ENCODE measurements at regions not wholly inside any gene's neighbourhood (a gene's known extent, or its start where the extent isn't known, plus 50 kb on each side); places are given as distances from the start of the nearest gene placed in this dataset.

DNA sequence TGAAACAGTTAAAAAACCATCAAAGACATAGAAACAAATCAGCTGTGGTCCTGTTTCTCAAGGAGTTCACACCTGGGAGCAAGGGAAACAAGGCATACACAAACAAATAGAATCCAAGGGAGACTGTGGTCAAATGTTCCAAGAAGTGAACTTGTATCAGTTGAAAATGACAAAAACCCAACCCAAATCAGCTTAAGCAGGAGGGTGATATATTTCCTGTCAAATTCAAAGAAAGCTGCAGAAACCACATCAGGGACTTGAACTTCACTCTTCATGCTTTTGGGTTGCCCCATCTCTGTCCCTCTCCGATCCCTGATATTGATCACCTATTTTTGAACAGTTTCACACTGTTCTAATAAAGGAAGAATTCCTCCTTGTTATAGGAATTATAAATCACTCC lies 148.6 kb upstream of the FMR1 start:
- Histone ChIP-seq H3K9me3 (no peaks in the 10 kb centered on the region), H3K4me3 (no peak overlapping the region), H3K4me1 (no peaks in the 10 kb centered on the region), H3K27me3 (no peaks in the 10 kb centered on the region), H3K36me3 (replicated peaks in 1 of 2; ENCODE audit: insufficient read depth in 1 of 2, low read depth in 2 of 2) (no peaks in the 10 kb centered on the region), H3K27ac (no peak overlapping the region)
- no peak for ATAC-seq
- 57 to 58% methylated on average over 1 of the region's 1 CpG for WGBS, 2 donors
- intact Hi-C loops (cut with DNase I) = no loop called here
- DNase-seq = no peak
- TF ChIP-seq POLR2A (IDR thresholded peaks at IDR 0.05) = no peak
- TF ChIP-seq, protein P1, sequence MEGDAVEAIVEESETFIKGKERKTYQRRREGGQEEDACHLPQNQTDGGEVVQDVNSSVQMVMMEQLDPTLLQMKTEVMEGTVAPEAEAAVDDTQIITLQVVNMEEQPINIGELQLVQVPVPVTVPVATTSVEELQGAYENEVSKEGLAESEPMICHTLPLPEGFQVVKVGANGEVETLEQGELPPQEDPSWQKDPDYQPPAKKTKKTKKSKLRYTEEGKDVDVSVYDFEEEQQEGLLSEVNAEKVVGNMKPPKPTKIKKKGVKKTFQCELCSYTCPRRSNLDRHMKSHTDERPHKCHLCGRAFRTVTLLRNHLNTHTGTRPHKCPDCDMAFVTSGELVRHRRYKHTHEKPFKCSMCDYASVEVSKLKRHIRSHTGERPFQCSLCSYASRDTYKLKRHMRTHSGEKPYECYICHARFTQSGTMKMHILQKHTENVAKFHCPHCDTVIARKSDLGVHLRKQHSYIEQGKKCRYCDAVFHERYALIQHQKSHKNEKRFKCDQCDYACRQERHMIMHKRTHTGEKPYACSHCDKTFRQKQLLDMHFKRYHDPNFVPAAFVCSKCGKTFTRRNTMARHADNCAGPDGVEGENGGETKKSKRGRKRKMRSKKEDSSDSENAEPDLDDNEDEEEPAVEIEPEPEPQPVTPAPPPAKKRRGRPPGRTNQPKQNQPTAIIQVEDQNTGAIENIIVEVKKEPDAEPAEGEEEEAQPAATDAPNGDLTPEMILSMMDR (IDR thresholded peaks at IDR 0.05) = no peak

DNA sequence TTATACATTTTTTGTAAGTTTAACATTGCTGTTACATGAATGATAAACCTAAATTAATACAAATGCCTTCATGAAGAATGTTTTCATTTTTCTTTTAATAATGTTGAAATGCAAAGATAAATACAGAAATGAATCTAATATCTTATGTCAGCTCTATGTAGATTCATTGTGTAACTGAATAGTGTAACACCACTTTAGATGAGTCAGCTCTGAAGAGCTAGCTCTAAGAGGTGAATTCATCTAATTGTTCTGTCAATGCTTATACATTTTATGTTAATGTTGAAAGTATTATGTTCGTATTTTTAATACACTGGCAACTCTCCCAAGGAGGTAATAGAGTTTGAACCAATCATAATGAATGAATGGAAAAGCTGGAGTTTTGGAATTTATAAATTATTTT lies 146.9 kb upstream of the FMR1 start:
- ATAC-seq (no peak), DNase-seq (no peak)
- no peaks in the 10 kb centered on the region for H3K9me3 ChIP-seq
- 19 to 41% methylated on average over 1 of the region's 1 CpG for WGBS, 2 donors
- H3K4me1 ChIP-seq = no peaks in the 10 kb centered on the region
- no peaks in the 10 kb centered on the region for H3K36me3 ChIP-seq (replicated peaks in 1 of 2; ENCODE audit: insufficient read depth in 1 of 2, low read depth in 2 of 2)
- H3K4me3 ChIP-seq = no peak overlapping the region
- no peak for TF ChIP-seq POLR2A (IDR thresholded peaks at IDR 0.05)
- TF ChIP-seq, protein P1 (IDR thresholded peaks at IDR 0.05) = no peak
- no peak overlapping the region for H3K27ac ChIP-seq
- no peaks in the 10 kb centered on the region for H3K27me3 ChIP-seq
- intact Hi-C loops (cut with DNase I) = no loop called here

DNA sequence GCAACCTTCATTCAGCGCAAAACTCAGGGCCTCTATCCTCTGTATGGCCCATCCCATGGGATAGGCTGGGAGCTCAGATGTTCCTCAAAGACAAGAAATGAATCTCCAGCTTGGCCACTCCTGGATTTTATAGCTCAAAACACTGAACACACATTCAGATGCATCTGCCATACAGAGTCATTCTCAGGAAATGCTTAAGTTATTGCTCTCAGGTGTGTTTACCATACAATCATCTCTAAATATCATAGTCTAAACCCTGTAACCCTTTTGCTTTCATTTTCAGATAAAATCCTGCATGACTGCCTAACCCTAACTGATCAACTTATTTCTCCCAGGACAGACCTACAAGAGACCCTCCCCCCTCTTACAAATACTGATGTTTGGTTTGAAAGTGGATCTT lies 140.9 kb upstream of the FMR1 start:
- Histone ChIP-seq H3K9me3 (no peaks in the 10 kb centered on the region), H3K36me3 (replicated peaks in 1 of 2; ENCODE audit: insufficient read depth in 1 of 2, low read depth in 2 of 2) (no peaks in the 10 kb centered on the region), H3K27me3 (no peaks in the 10 kb centered on the region), H3K27ac (no peak overlapping the region), H3K4me1 (no peaks in the 10 kb centered on the region), H3K4me3 (no peak overlapping the region)
- TF ChIP-seq, protein P1 (IDR thresholded peaks at IDR 0.05) = no peak
- TF ChIP-seq POLR2A (IDR thresholded peaks at IDR 0.05) = no peak
- 100% methylated on average over 1 of the region's 1 CpG; no CpG with 5 or more reads in 1 of the 2 donors for WGBS, 2 donors
- no peak for DNase-seq
- intact Hi-C loops (cut with DNase I) = no loop called here
- ATAC-seq = no peak

DNA sequence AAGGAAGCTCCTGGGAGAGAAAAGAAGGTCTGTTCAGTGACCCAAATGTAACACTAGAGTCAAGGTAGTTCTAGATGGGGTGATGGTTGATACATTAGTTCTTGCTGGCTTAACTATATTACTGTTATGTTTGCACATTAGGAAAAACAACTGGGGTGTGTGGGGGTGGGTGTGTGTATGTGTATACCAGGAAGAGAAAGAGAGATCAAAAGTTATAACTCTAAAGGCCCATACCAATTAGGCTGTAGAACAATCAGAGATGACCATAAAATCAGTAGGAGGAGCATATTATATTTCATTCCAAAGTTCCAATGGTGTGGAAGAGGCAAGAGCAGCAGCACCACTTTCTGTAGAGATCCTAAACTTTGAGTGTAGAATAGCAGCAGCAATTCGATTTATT lies 134.7 kb upstream of the FMR1 start:
- Histone ChIP-seq H3K4me1 (no peaks in the 10 kb centered on the region), H3K27me3 (no peaks in the 10 kb centered on the region), H3K4me3 (no peak overlapping the region), H3K9me3 (no peaks in the 10 kb centered on the region), H3K36me3 (replicated peaks in 1 of 2; ENCODE audit: insufficient read depth in 1 of 2, low read depth in 2 of 2) (no peaks in the 10 kb centered on the region), H3K27ac (no peak overlapping the region)
- DNase-seq (no peak), ATAC-seq (no peak)
- intact Hi-C loops (cut with DNase I) = no loop called here
- TF ChIP-seq POLR2A (IDR thresholded peaks at IDR 0.05) = no peak
- TF ChIP-seq, protein P1 (IDR thresholded peaks at IDR 0.05) = no peak
- 37 to 75% methylated on average over 1 of the region's 1 CpG for WGBS, 2 donors

DNA sequence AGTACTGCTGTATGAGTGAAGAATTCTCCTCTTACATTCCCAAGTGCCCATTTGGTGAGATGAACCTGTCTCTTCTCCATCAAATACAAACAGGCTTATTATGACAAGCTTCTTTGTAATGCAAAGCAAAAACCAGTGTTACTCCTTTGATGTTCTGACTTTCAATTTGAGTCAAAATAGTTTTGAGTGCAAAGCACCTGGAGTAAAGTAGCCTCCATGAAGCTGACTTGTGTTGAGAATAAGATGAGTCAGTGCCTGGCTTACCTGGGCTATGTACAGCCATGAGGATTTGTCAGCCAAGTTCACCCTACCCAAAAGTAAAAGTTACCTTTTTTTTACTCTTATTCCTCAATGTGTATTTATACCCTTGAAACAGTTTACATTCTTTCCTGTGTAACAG lies 132.5 kb upstream of the FMR1 start:
- no peaks in the 10 kb centered on the region for H3K27me3 ChIP-seq
- DNase-seq = no peak
- no peak overlapping the region for H3K4me3 ChIP-seq
- H3K4me1 ChIP-seq = no peaks in the 10 kb centered on the region
- no peaks in the 10 kb centered on the region for H3K9me3 ChIP-seq
- no peaks in the 10 kb centered on the region for H3K36me3 ChIP-seq (replicated peaks in 1 of 2; ENCODE audit: insufficient read depth in 1 of 2, low read depth in 2 of 2)
- H3K27ac ChIP-seq = no peak overlapping the region
- intact Hi-C loops (cut with DNase I) = no loop called here
- no peak for TF ChIP-seq POLR2A (IDR thresholded peaks at IDR 0.05)
- TF ChIP-seq, protein P1 (IDR thresholded peaks at IDR 0.05) = no peak
- no peak for ATAC-seq
